GM12873 (cell line): ENCODE measurements at regions not wholly inside any gene's neighbourhood (a gene's known extent, or its start where the extent isn't known, plus 50 kb on each side); places are given as distances from the start of the nearest gene placed in this dataset.

Experiments used
- CTCF ChIP-seq: IDR thresholded peaks from 2 replicates; pipeline ENCODE4 v1.5.1; 2012; ENCODE audit warnings: low read depth, mild to moderate bottlenecking, moderate library complexity, low read length, control low read depth; ENCODE audit not compliant: insufficient read depth; ENCODE audit errors: missing control alignments

GRCh38 chr7:52120912-52121311 lies 804.3 kb upstream of the COBL start:
- TF ChIP-seq CTCF: no peak

- no peak for TF ChIP-seq CTCF
Measured at GRCh38 chr7:52119537-52119936, 802.9 kb upstream of the COBL start.

- no peak for TF ChIP-seq CTCF
Measured at GRCh38 chr7:52114509-52114908, 797.9 kb upstream of the COBL start.

- no peak for TF ChIP-seq CTCF
Measured at GRCh38 chr7:52114056-52114455, 797.4 kb upstream of the COBL start.

- TF ChIP-seq CTCF: no peak
Measured at GRCh38 chr7:52107355-52107754, 790.7 kb upstream of the COBL start.

- no peak for TF ChIP-seq CTCF
Measured at GRCh38 chr7:52095861-52096260, 779.3 kb upstream of the COBL start.

- TF ChIP-seq CTCF: no peak
Measured at GRCh38 chr7:52091996-52092395, 775.4 kb upstream of the COBL start.
